HEK293T (cell line): ENCODE measurements at regions not wholly inside any gene's neighbourhood (a gene's known extent, or its start where the extent isn't known, plus 50 kb on each side); places are given as distances from the start of the nearest gene placed in this dataset.

Experiments used
- CTCF ChIA-PET: fragments of 350-600 bp; formaldehyde crosslinking; extraction: SDS; loops from one replicate; lab custom pipeline; 2021; ENCODE audit warnings: antibody characterized with exemption, inconsistent platforms; lab: Yijun Ruan, JAX
- POLR2A ChIA-PET: fragments of 350-600 bp; formaldehyde crosslinking; extraction: SDS; loops from one replicate; lab custom pipeline; 2020; ENCODE audit warnings: antibody characterized with exemption, inconsistent platforms; lab: Yijun Ruan, JAX
- DNase-seq: peaks from one replicate; pipeline ENCODE4 v3.0.0; 2012; ENCODE audit warnings: mixed read lengths; ENCODE audit errors: extremely low spot score
- ARNT ChIP-seq: fragments of 450-650 bp; IDR thresholded peaks from 2 replicates; pipeline ENCODE4 v1.6.1; 2017; ENCODE audit warnings: mild to moderate bottlenecking
- BHLHE40 ChIP-seq: fragments of 450-650 bp; IDR thresholded peaks from 2 replicates; pipeline ENCODE4 v1.6.1; 2016; ENCODE audit warnings: mild to moderate bottlenecking, moderate library complexity, borderline replicate concordance
- CTBP1 ChIP-seq: fragments of 450-650 bp; IDR thresholded peaks from 2 replicates; pipeline ENCODE4 v1.6.1; 2016; ENCODE audit warnings: borderline replicate concordance
- ELF4 ChIP-seq: fragments of 450-650 bp; IDR thresholded peaks from 2 replicates; pipeline ENCODE4 v1.6.1; 2017; ENCODE audit warnings: antibody characterized with exemption
- FOXA1 ChIP-seq: fragments of 450-650 bp; IDR thresholded peaks from 2 replicates; pipeline ENCODE4 v1.6.1; 2016; ENCODE audit warnings: mild to moderate bottlenecking
- FOXK2 ChIP-seq: fragments of 450-650 bp; IDR thresholded peaks from 2 replicates; pipeline ENCODE4 v1.6.1; 2016; ENCODE audit warnings: mild to moderate bottlenecking
- FOXM1 ChIP-seq: fragments of 450-650 bp; IDR thresholded peaks from 2 replicates; pipeline ENCODE4 v1.6.1; 2017; ENCODE audit warnings: mild to moderate bottlenecking, borderline replicate concordance
- HDGF ChIP-seq: fragments of 450-650 bp; IDR thresholded peaks from 2 replicates; pipeline ENCODE4 v1.6.1; 2017; ENCODE audit warnings: antibody characterized with exemption, borderline replicate concordance
- L3MBTL2 ChIP-seq: fragments of 450-650 bp; conservative IDR thresholded peaks from 2 replicates; pipeline ENCODE4 v1.6.1; 2016; ENCODE audit warnings: mild to moderate bottlenecking
- LEF1 ChIP-seq: fragments of 450-650 bp; IDR thresholded peaks from 2 replicates; pipeline ENCODE4 v1.6.1; 2017; ENCODE audit warnings: mild to moderate bottlenecking, borderline replicate concordance
- NFRKB ChIP-seq: fragments of 450-650 bp; IDR thresholded peaks from 2 replicates; pipeline ENCODE4 v1.6.1; 2016; ENCODE audit warnings: mild to moderate bottlenecking, moderate library complexity
- PKNOX1 ChIP-seq: fragments of 450-650 bp; IDR thresholded peaks from 2 replicates; pipeline ENCODE4 v1.6.1; 2016
- SP1 ChIP-seq: fragments of 450-650 bp; IDR thresholded peaks from 2 replicates; pipeline ENCODE4 v1.6.1; 2017
- SUZ12 ChIP-seq: fragments of 450-650 bp; IDR thresholded peaks from 2 replicates; pipeline ENCODE4 v1.6.1; 2016; ENCODE audit warnings: mild to moderate bottlenecking
- TARDBP ChIP-seq: fragments of 450-650 bp; IDR thresholded peaks from 2 replicates; pipeline ENCODE4 v1.6.1; 2016
- ZNF384 ChIP-seq: fragments of 450-650 bp; IDR thresholded peaks from 2 replicates; pipeline ENCODE4 v1.6.1; 2016

DNA sequence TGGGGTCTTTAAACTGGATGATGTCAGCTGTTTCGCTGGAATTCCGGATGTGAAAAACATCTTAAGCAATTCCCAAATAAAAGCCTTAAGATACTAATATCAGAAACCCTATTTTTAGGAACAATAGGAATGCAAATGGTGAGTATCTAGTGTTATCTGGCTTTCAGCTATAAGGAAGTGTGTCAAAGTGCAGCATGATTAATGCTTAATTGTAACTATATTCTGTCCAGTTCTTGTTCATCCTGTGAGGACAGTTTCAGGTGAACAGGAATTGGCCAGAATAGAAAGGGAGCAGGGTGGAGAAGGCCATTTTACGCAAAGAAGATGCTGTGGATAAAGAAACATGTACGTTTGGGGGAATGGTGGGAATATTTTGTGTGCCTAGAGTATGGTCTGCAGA lies 108.2 kb downstream of the RASSF10 start:
- DNase-seq = no peak
- TF ChIP-seq PKNOX1 (no peak), BHLHE40 (no peak), SP1 (no peak), ELF4 (no peak), SUZ12 (no peak), FOXA1 (no peak), TARDBP (no peak)
- POLR2A ChIA-PET = no interaction called here
- CTCF ChIA-PET = no interaction called here

DNA sequence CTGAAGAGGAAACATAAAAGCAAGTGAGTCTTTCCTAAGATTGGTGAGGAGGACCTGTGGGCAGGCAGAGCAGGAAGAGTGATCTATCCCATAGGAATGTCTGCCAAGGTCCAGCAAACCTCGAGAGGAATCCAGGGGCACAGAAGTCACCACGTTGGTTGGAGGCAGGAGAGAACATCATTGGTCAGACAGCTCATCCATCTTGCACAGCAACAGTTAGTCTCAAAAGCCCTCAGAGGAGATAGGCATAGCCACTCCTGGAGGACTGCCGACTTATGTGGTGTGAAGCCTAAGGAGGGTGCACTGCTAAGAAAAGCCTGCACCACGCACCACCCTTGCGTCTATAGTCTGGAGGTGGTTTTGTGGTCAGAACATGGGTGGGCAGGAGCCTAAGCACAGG lies 109.1 kb downstream of the RASSF10 start:
- no peak for TF ChIP-seq PKNOX1
- POLR2A ChIA-PET = no interaction called here
- CTCF ChIA-PET = no interaction called here
- DNase-seq = no peak

DNA sequence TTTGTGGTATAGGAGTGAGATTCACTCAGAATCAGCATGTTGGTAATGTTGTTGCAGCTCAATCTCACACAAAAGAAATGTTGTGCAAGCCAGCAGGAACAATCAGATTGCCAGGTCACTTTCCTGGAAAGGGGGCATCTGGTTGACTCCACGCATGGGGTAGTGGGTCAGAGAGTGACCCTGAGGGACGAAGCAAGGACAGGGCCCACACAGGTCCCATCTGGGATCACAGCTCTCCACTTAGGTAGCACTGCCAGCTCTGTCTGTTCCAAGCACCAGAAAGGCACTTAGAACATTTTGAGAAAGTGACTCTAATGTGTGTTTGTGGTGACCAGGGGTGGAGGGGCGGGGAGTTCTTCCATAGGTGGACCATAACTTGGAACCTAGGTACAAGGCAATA lies 109.5 kb downstream of the RASSF10 start:
- ChIA-PET POLR2A (no interaction called here), CTCF (no interaction called here)
- no peak for TF ChIP-seq SP1
- no peak for TF ChIP-seq FOXM1
- no peak for TF ChIP-seq CTBP1
- no peak for TF ChIP-seq BHLHE40
- no peak for TF ChIP-seq SUZ12
- no peak for TF ChIP-seq FOXA1
- no peak for TF ChIP-seq HDGF
- TF ChIP-seq L3MBTL2 = no peak
- TF ChIP-seq TARDBP = no peak
- TF ChIP-seq ARNT = no peak
- no peak for TF ChIP-seq ZNF384
- no peak for TF ChIP-seq PKNOX1
- no peak for TF ChIP-seq FOXK2
- TF ChIP-seq ELF4 = no peak
- no peak for TF ChIP-seq LEF1
- TF ChIP-seq NFRKB = no peak
- no peak for DNase-seq

GRCh38 chr11:13119361-13119760 lies 110.2 kb downstream of the RASSF10 start:
- TF ChIP-seq TARDBP (no peak), PKNOX1 (no peak), ZNF384 (no peak), LEF1 (no peak), FOXA1 (no peak), FOXK2 (no peak), FOXM1 (no peak), L3MBTL2 (no peak)
- no peak for DNase-seq
- POLR2A ChIA-PET = no interaction called here
- CTCF ChIA-PET = no interaction called here

DNA sequence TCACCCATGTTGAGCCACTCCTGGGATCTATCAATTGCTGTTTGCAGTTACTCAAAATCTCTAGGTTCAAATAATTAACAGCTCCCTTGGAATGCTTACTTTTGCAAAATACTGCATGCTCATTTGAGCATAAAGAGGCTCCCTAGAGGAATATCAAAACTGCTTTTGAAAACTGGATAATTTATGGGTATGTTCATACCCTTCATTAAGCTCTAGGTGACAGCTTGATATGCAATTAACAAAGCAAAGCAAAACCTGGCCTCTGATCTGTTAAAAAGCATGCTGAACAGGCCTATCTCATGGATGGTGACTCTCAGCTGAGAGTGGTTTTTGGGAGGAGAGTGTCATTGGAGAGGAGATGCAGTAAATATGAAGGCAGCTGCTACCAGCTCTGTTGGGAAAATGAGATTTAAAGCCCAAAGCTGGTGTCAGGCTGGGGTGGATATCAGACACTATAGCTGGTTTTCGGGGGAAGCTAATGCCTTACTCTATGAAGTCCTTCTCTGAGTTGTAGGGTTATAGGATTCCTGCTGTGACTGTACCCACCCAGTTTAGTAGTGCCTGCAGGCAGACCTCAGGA lies 110.9 kb downstream of the RASSF10 start:
- POLR2A ChIA-PET = no interaction called here
- DNase-seq = no peak
- TF ChIP-seq BHLHE40 (no peak), FOXK2 (no peak), HDGF (no peak), ELF4 (no peak), L3MBTL2 (no peak), PKNOX1 (no peak), CTBP1 (no peak), NFRKB (no peak), FOXM1 (no peak), ZNF384 (no peak), TARDBP (no peak)
- CTCF ChIA-PET = interaction anchor here (1.2 kb wide), 1 partner anchor 156 kb away, joined by 4 read pairs; no protein-coding TSS in a partner anchor

DNA sequence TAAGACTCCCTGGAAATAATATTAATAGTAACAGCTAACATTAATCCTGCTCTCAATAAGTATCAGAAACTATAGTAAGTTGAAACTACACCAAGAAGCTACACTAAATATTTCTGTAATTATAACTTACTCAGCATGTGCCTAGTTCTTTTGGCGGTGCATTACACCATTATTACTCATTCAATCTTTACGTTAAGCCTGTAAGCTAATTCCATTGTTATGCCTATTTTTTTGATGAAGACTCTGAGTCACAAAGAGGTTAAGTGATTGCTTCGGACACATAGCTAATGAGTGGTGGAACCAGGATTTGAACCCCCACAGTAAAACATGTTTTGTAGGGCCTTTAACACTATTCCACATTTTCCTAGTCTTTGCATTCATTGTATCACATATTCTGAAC lies 111.6 kb downstream of the RASSF10 start:
- DNase-seq = no peak
- no peak for TF ChIP-seq NFRKB
- TF ChIP-seq CTBP1 = no peak
- no peak for TF ChIP-seq FOXK2
- ChIA-PET CTCF (interaction anchor here (1.2 kb wide), 1 partner anchor 157 kb away, joined by 4 read pairs; no protein-coding TSS in a partner anchor), POLR2A (no interaction called here)
